Heart right ventricle (tissue), 16 donors: ENCODE measurements at regions not wholly inside any gene's neighbourhood (a gene's known extent, or its start where the extent isn't known, plus 50 kb on each side); places are given as distances from the start of the nearest gene placed in this dataset.

Experiments used
- ATAC-seq, 8 donors: fragments of 200-7000 bp; cut with Tn5 transposase; one replicate each; pipeline ENCODE4 v1.9.1; 2020; ENCODE audit warnings: mild to moderate bottlenecking in 8 of 8, moderate library complexity in 8 of 8, moderate number of reproducible peaks in 1 of 8
- DNase-seq, 2 donors: peaks; one replicate each; pipeline ENCODE4 v3.0.0-alpha.2; 2020
- H3K27ac ChIP-seq, 10 donors: fragments of 200-600 bp; sonication (generic) in 2 of 10; one replicate each; pipeline versions ENCODE4 v1.5.0 to v1.8.0; 2020 to 2022; ENCODE audit warnings: mild to moderate bottlenecking in 3 of 10
- H3K27me3 ChIP-seq, 7 donors: fragments of 200-600 bp; one replicate each; pipeline ENCODE4 v1.8.0; 2021 to 2022; ENCODE audit warnings: mild to moderate bottlenecking in 2 of 7
- H3K36me3 ChIP-seq, 9 donors: fragments of 200-600 bp; sonication (generic) in 1 of 9; one replicate each; pipeline versions ENCODE4 v1.5.0 to v1.8.0; 2020 to 2022; ENCODE audit warnings: mild to moderate bottlenecking in 2 of 9
- H3K4me1 ChIP-seq, 9 donors: fragments of 200-600 bp; sonication (generic) in 1 of 9; one replicate each; pipeline versions ENCODE4 v1.5.0 to v1.8.0; 2020 to 2022; ENCODE audit warnings: mild to moderate bottlenecking in 4 of 9
- H3K4me3 ChIP-seq, 10 donors: fragments of 200-600 bp; sonication (generic) in 2 of 10; one replicate each; pipeline versions ENCODE4 v1.5.0 to v1.8.0; 2020 to 2022; ENCODE audit warnings: mild to moderate bottlenecking in 7 of 10, moderate library complexity in 2 of 10
- H3K9me3 ChIP-seq, 11 donors: fragments of 200-600 bp in 10 of 11; sonication (generic) in 2 of 11; one replicate each; pipeline versions ENCODE4 v1.5.0 to v1.8.0; 2013 to 2022; ENCODE audit warnings: mild to moderate bottlenecking in 2 of 11, control low read depth in 1 of 11, moderate library complexity in 1 of 11
- WGBS, 2 donors: extraction: QIAGEN DNeasy Blood & Tissue Kit; methylation state at CpG; one replicate each; pipeline ENCODE4 v1.1.7; 2013; ENCODE audit warnings: inconsistent platforms in 1 of 2; 5-methylcytosine and 5-hydroxymethylcytosine counted together
- intact Hi-C, 10 donors: fragments of 100-400 bp; cut with DNase I; formaldehyde crosslinking; loops; one replicate each; pipeline versions ENCODE4 v1.11.1 to v1.14.2; 2022
- TF ChIP-seq, protein P1 (sequence below), 9 donors: fragments of 200-600 bp; sonication (generic) in 2 of 9; IDR thresholded peaks; one replicate each; pipeline versions ENCODE4 v1.5.0 to v1.8.0; 2021 to 2022; ENCODE audit warnings: antibody characterized with exemption in 9 of 9, mild to moderate bottlenecking in 5 of 9, moderate library complexity in 1 of 9
- donor health status: Arrhythmogenic right ventricular cardiomyopathy.
- donor health status: ischemic (EF 13 %, LVEDD 7.1; RV severe dilation, severe dysfunction).
- donor health status: healthy with polysubstance abuse.
- donor health status: DM: no; HTN: yes; CAD: no.
- donor health status: DM: no; HTN: no; CAD: no.
- donor health status: ischemic (EF 25% LVEDD 6.9; RV normal size, moderate dysfunction).
- donor health status: ischemic (EF 25% LVEDD 5.7; RV mildly dilated, moderate dysfunction).
- donor health status: healthy.
- donor health status: DM: yes; HTN: yes; CAD: no.
- donor health status: Ischemic cardiomyopathy.
- donor health status: ischemic (EF 35%, LVEDD 5.7; RV mildly dilated, moderate dysfunction).
- donor health status: nonischemic (EF 11% LVEDD 7.7; RV severe dilation, severe dysfunction).
- donor health status: DM: yes; HTN: yes; CAD: no.
- donor health status: PGD.
- donor health status: ischemic (EF 29% LVEDD 5.4; RV normal size, mild dysfunction).
- donor health status: nonischemic (EF 23%, LVEDD 6.1; RV moderate dilation, normal function).

DNA sequence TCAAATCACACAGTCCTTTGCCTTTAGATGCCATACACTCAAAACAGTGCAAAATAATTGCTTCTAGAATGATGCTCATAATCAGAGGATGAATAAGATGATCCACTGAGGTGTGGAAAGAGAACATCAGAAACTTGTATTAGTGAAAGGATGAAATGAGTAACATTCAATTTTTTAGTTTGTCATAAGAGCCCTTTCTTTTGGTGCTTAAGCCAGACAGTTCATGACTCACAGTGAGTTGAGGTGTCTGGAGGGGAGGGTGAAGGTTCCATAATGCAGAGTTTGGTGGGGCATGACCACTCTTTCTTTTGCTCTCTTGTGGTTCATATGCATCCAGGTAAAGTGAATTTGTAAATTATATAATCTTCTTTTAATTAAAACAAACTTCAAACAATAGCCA is 415.0 kb upstream of the CELF4 start:
- ATAC-seq (no peak), DNase-seq (no peak)
- H3K27me3 ChIP-seq, result no peaks in the 10 kb centered on the region
- TF ChIP-seq, protein P1, sequence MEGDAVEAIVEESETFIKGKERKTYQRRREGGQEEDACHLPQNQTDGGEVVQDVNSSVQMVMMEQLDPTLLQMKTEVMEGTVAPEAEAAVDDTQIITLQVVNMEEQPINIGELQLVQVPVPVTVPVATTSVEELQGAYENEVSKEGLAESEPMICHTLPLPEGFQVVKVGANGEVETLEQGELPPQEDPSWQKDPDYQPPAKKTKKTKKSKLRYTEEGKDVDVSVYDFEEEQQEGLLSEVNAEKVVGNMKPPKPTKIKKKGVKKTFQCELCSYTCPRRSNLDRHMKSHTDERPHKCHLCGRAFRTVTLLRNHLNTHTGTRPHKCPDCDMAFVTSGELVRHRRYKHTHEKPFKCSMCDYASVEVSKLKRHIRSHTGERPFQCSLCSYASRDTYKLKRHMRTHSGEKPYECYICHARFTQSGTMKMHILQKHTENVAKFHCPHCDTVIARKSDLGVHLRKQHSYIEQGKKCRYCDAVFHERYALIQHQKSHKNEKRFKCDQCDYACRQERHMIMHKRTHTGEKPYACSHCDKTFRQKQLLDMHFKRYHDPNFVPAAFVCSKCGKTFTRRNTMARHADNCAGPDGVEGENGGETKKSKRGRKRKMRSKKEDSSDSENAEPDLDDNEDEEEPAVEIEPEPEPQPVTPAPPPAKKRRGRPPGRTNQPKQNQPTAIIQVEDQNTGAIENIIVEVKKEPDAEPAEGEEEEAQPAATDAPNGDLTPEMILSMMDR (IDR thresholded peaks at IDR 0.05), result no peak
- H3K9me3 ChIP-seq, result peaks cover 0 to 16% (median 0%) of the 10 kb centered on the region in 11 donors
- no peaks in the 10 kb centered on the region for H3K36me3 ChIP-seq
- no peak overlapping the region for H3K27ac ChIP-seq
- H3K4me1 ChIP-seq, result no peaks in the 10 kb centered on the region
- H3K4me3 ChIP-seq, result no peak overlapping the region
- intact Hi-C loops, result loop anchor here in 1 of 10 donors (10.0 kb wide), 1 partner anchor 766 kb away; no protein-coding TSS in a partner anchor

DNA sequence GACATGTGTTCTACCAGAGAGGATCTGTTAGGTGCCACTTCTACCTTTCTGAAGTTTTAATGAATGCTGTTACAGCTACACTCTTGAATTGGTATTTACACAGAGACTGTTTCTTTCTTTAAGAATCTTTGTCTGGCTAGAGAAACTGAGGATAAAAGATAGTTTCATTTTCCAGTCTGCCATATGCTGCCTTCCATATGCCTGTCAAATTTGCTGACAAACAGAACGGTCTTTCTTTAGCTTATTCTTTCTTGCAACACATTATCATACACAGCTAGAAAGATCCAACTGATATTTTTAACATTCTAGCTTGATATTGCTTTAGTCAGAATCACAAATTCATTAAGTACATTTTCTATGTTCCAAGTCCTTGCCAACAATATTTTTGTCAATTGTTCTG is 409.8 kb upstream of the CELF4 start:
- Histone ChIP-seq H3K9me3 (peaks cover 0 to 35% (median 7%) of the 10 kb centered on the region in 11 donors), H3K4me1 (no peaks in the 10 kb centered on the region), H3K27ac (no peak overlapping the region), H3K4me3 (no peak overlapping the region), H3K36me3 (no peaks in the 10 kb centered on the region), H3K27me3 (no peaks in the 10 kb centered on the region)
- 75 to 79% methylated on average over 1 of the region's 1 CpG for WGBS, 2 donors
- intact Hi-C loops, result loop anchor here in 1 of 10 donors (10.0 kb wide), 1 partner anchor 129 kb away; no protein-coding TSS in a partner anchor
- TF ChIP-seq, protein P1 (IDR thresholded peaks at IDR 0.05), result no peak
- DNase-seq, result no peak
- ATAC-seq, result no peak

DNA sequence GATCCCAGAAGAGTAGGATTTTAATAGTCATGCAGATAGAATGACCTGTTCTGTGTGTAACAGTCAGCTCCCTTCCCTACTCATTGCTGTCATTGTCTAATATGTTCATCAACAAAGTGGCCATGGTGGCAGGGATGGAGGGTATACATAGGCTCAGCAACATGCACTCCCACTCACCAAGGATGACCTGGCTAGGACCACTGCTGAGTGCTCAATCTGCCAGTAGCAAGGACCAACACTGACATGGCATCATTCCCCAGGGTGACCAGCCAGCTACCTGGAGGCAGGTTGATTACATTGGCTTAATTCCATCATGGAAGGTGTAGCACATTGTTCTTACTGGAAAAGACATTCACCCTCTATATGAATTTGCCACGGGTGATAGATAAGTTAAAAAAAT is 401.7 kb upstream of the CELF4 start:
- WGBS, 2 donors, result 70 to 78% methylated on average over 1 of the region's 1 CpG
- intact Hi-C loops, result no loop called here
- Histone ChIP-seq H3K36me3 (no peaks in the 10 kb centered on the region), H3K9me3 (no peaks in the 10 kb centered on the region), H3K4me1 (no peaks in the 10 kb centered on the region), H3K27ac (no peak overlapping the region), H3K4me3 (no peak overlapping the region), H3K27me3 (no peaks in the 10 kb centered on the region)
- ATAC-seq (no peak), DNase-seq (no peak)
- TF ChIP-seq, protein P1 (IDR thresholded peaks at IDR 0.05), result no peak

DNA sequence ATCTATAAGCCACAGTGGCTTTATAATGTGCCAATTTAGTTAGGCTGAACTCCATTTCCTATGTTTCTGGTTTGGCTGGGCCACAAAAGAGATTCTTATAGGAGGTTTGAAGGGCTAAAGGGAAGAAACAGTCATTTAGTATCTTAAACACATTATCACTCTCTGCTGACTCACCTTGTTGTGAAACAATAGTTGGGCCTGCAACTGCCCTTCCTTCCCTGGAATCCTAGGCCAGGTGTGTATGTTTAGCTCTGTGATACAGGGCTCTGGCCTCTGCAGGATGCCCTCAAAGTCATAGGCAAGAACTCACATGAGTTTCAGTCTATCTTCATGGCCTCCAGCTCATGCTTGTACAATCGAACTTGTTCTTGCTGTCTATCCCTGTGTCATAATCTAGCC is 400.0 kb upstream of the CELF4 start:
- TF ChIP-seq, protein P1 (IDR thresholded peaks at IDR 0.05), result no peak
- Histone ChIP-seq H3K9me3 (peaks cover 0 to 9% (median 0%) of the 10 kb centered on the region in 11 donors), H3K27ac (no peak overlapping the region), H3K36me3 (no peaks in the 10 kb centered on the region), H3K27me3 (no peaks in the 10 kb centered on the region), H3K4me3 (no peak overlapping the region), H3K4me1 (no peaks in the 10 kb centered on the region)
- ATAC-seq, result no peak
- DNase-seq, result no peak
- WGBS, 2 donors, result 68 to 70% methylated on average over 1 of the region's 1 CpG
- intact Hi-C loops, result no loop called here
